ENCODE measurements at regions not wholly inside any gene's neighbourhood (a gene's known extent, or its start where the extent isn't known, plus 50 kb on each side); places are given as distances from the start of the nearest gene placed in this dataset.

GRCh38 chr9:28714188-28714587 is 1140.9 kb upstream of the C9orf72 start:
- DNase-seq (ENCODE audit: low read depth in 2 of 2) = no peak

GRCh38 chr9:28718226-28718625 is 1144.9 kb upstream of the C9orf72 start:
- DNase-seq (ENCODE audit: low read depth in 2 of 2) = no peak

- DNase-seq (ENCODE audit: low read depth in 2 of 2) = no peak
Observed at GRCh38 chr9:28720746-28721145, 1147.5 kb upstream of the C9orf72 start.

GRCh38 chr9:28730111-28730510 is 1156.8 kb upstream of the C9orf72 start:
- no peak for DNase-seq (ENCODE audit: low read depth in 2 of 2)

- no peak for DNase-seq (ENCODE audit: low read depth in 2 of 2)
Observed at GRCh38 chr9:28735738-28736342, 1162.6 kb upstream of the C9orf72 start.

GRCh38 chr9:28741459-28741858 is 1168.2 kb upstream of the C9orf72 start:
- DNase-seq (ENCODE audit: low read depth in 2 of 2) = no peak

- DNase-seq (ENCODE audit: low read depth in 2 of 2) = no peak
Observed at GRCh38 chr9:28747351-28747985, 1174.2 kb upstream of the C9orf72 start.

- DNase-seq (ENCODE audit: low read depth in 2 of 2) = no peak
Observed at GRCh38 chr9:28750136-28750535, 1176.9 kb upstream of the C9orf72 start.

- no peak for DNase-seq (ENCODE audit: low read depth in 2 of 2)
Observed at GRCh38 chr9:28758341-28758740, 1185.1 kb upstream of the C9orf72 start.

GRCh38 chr9:28758971-28759370 is 1185.7 kb upstream of the C9orf72 start:
- DNase-seq (ENCODE audit: low read depth in 2 of 2) = no peak

- no peak for DNase-seq (ENCODE audit: low read depth in 2 of 2)
Observed at GRCh38 chr9:28762167-28762566, 1188.9 kb upstream of the C9orf72 start.

- no peak for DNase-seq (ENCODE audit: low read depth in 2 of 2)
Observed at GRCh38 chr9:28764532-28764931, 1191.3 kb upstream of the C9orf72 start.

GRCh38 chr9:28770226-28770625 is 1196.9 kb upstream of the C9orf72 start:
- no peak for DNase-seq (ENCODE audit: low read depth in 2 of 2)

GRCh38 chr9:28770827-28771226 is 1197.5 kb upstream of the C9orf72 start:
- DNase-seq (ENCODE audit: low read depth in 2 of 2) = no peak

- DNase-seq (ENCODE audit: low read depth in 2 of 2) = peak; percentile 14
Observed at GRCh38 chr9:28774433-28775235, 1201.4 kb upstream of the C9orf72 start.

GRCh38 chr9:28779243-28779642 is 1206.0 kb upstream of the C9orf72 start:
- no peak for DNase-seq (ENCODE audit: low read depth in 2 of 2)

- no peak for DNase-seq (ENCODE audit: low read depth in 2 of 2)
Observed at GRCh38 chr9:28781481-28781880, 1208.2 kb upstream of the C9orf72 start.

- no peak for DNase-seq (ENCODE audit: low read depth in 2 of 2)
Observed at GRCh38 chr9:28782630-28783029, 1209.3 kb upstream of the C9orf72 start.

- no peak for DNase-seq (ENCODE audit: low read depth in 2 of 2)
Observed at GRCh38 chr9:28792716-28793115, 1219.4 kb upstream of the C9orf72 start.

GRCh38 chr9:28799876-28800275 is 1226.6 kb upstream of the C9orf72 start:
- no peak for DNase-seq (ENCODE audit: low read depth in 2 of 2)

GRCh38 chr9:28801144-28801799 is 1228.0 kb upstream of the C9orf72 start:
- no peak for DNase-seq (ENCODE audit: low read depth in 2 of 2)

- DNase-seq (ENCODE audit: low read depth in 2 of 2) = no peak
Observed at GRCh38 chr9:28805197-28805596, 1231.9 kb upstream of the C9orf72 start.
